Posterior cingulate gyrus (tissue), 11 donors: ENCODE measurements at regions not wholly inside any gene's neighbourhood (a gene's known extent, or its start where the extent isn't known, plus 50 kb on each side); places are given as distances from the start of the nearest gene placed in this dataset.

Source experiments
- DNase-seq, 10 donors: peaks; one replicate each; pipeline versions ENCODE4 v3.0.0 to v3.0.0-alpha.2; 2020 to 2021; ENCODE audit warnings: mixed read lengths in 3 of 10
- intact Hi-C: fragments of 100-400 bp; cut with DNase I; formaldehyde crosslinking; loops from one replicate; pipeline ENCODE4 v1.15.1; 2023

DNA sequence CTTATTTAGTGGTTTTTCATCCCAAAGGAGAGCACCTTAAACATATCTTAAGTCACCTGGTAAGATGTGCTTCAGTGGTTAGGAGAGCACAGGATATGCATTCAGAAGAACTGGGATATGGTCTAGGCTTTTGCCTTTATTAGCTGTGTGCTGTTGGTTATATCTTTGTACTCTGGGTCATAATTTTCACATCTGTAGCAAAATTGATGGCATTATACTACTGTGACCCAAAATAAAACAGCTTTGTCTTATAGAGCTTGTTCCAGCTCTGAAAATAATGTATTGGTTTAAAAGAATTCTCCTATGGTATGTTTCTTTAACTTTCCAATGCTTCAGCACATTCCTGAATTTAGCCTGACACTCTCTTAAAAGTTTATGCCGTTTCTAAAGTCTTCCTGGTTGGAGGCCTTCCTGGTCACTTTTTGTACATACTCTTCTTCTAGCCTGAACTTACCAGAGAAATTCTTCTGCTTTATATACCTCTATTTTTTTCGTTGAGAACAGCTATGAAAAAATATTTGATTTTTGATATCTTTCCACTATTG is 337.1 kb upstream of the MPDZ start:
- intact Hi-C loops: no loop called here
- no peak for DNase-seq

DNA sequence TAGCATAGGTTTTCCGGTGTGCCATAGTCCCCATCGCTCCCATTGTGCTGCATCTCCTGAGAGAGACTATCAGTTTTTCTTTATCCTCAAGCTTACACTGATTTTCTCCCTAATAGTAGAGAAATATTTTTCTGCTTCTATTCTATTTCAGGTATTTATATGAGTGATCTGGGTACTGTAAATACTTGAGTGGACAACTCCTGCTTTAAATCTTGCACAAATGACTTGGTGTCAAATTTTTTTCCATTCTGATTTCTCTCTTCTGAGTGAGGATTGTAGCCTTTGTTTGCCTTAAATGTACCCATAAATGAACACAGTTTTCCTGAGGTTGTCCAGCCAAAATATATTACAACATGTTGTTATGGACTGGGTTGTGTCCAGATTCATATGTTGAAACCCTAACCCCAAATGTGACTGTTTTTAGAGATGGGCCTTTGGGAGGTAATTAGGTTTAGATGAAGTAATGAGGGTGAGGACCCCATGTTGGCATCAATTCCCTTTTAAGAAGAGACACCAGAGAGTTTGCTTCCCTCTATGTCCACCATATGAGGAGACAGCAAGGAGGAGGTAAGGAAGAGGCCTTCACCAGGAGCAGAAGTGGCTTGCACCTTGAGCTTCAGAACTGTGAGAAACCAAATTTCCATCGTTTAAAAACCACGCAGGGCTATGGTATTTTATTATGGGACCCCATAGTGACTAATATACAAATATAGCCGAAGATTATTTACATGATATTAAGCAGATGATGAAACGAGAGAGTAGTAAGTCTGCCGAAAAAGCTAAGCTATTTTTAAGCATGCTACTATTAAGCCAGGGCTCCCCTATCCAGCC is 336.4 kb upstream of the MPDZ start:
- intact Hi-C loops: no loop called here
- no peak for DNase-seq

DNA sequence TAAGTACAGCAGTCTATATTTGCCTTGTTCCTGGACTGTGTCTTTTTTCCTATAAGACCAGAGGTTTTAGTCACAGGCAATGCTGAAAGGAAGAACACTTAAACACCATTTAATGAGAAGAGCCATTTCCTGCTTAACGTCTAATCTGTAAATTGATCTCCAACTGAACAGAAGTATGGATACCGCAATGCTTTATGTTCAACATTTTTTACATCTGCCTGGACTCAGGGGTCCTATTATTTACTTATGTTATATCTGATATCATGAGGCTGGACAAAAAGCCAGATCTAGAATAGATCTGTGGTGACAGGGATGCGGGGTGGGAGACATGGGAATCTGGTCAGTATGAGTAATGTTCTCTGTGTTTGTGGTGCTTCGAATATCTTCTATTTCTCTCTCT is 334.6 kb upstream of the MPDZ start:
- intact Hi-C loops: no loop called here
- no peak for DNase-seq

GRCh38 chr9:13613296-13613695 is 333.8 kb upstream of the MPDZ start:
- no peak for DNase-seq
- intact Hi-C loops: no loop called here

GRCh38 chr9:13608451-13608850 is 329.0 kb upstream of the MPDZ start:
- DNase-seq: no peak
- intact Hi-C loops: no loop called here

- DNase-seq: peak in 1 of 10 donors; percentile 37
- intact Hi-C loops: no loop called here
Observed at GRCh38 chr9:13607481-13608441, 328.3 kb upstream of the MPDZ start.

- no peak for DNase-seq
- intact Hi-C loops: no loop called here
Observed at GRCh38 chr9:13606586-13606985, 327.1 kb upstream of the MPDZ start.

- no peak for DNase-seq
- intact Hi-C loops: no loop called here
Observed at GRCh38 chr9:13603921-13604320, 324.4 kb upstream of the MPDZ start.

DNA sequence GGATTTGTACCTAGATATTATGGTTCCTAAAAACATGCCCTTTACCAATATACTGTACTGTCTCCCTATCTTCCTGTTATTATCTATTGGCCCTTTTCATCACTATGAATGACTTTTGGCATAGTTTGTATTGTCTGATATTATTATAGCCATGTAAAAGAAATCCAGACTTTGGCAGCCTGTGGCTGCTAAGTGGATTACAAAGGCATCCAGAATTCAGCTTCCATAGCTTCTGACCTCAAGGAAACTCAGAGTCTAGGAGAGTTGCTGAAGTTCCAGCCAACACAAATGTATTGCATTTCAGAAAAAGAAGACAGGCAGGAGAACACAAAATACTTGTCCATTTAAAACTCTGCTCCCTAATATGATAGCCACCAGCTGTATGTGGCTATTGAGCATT is 319.2 kb upstream of the MPDZ start:
- DNase-seq: no peak
- intact Hi-C loops: no loop called here

GRCh38 chr9:13597427-13597826 is 317.9 kb upstream of the MPDZ start:
- DNase-seq: no peak
- intact Hi-C loops: no loop called here

DNA sequence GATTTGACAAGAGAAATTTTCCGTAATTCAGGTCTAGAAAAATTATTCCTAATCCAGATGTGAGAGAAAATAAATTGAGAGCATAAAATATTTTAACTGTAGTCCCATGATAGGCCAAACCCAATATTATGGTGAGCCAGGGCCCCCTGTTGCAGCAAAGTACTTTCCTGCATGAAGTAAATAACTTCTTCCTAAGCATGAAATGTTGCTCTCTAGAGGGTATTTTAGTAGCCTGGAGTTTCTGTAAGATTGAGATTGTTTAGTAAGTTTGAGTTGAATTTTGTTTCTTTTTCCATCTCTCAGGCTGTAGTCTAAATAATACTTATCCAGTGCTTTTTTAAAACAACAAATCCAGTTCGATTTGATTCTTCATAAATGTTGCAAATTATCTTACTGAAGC is 317.5 kb upstream of the MPDZ start:
- intact Hi-C loops: no loop called here
- no peak for DNase-seq

- intact Hi-C loops: no loop called here
- DNase-seq: no peak
Observed at GRCh38 chr9:13596383-13596970, 317.0 kb upstream of the MPDZ start.

DNA sequence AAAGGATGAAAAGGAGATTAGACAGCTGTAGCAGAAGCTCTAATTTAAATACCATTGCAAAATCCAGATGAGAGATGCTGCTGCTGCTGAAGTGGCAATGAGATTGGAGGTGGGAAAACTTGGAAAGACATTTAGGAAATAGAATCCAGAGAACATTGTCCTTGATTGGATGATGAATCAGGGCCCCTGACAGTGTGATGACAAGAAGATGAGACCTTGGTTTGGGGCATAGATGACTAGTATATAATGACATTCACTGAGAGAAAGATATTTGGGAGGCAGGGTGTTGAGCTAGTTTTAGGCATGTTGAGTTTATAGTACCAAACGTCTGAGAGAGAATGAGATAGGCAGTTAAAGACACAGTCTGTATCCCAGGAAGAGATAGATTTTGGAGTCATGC is 311.5 kb upstream of the MPDZ start:
- intact Hi-C loops: no loop called here
- no peak for DNase-seq

- no peak for DNase-seq
- intact Hi-C loops: loop anchor here (5.0 kb wide), 1 partner anchor 142 kb away; no protein-coding TSS in a partner anchor
Observed at GRCh38 chr9:13589034-13589737, 309.7 kb upstream of the MPDZ start.

DNA sequence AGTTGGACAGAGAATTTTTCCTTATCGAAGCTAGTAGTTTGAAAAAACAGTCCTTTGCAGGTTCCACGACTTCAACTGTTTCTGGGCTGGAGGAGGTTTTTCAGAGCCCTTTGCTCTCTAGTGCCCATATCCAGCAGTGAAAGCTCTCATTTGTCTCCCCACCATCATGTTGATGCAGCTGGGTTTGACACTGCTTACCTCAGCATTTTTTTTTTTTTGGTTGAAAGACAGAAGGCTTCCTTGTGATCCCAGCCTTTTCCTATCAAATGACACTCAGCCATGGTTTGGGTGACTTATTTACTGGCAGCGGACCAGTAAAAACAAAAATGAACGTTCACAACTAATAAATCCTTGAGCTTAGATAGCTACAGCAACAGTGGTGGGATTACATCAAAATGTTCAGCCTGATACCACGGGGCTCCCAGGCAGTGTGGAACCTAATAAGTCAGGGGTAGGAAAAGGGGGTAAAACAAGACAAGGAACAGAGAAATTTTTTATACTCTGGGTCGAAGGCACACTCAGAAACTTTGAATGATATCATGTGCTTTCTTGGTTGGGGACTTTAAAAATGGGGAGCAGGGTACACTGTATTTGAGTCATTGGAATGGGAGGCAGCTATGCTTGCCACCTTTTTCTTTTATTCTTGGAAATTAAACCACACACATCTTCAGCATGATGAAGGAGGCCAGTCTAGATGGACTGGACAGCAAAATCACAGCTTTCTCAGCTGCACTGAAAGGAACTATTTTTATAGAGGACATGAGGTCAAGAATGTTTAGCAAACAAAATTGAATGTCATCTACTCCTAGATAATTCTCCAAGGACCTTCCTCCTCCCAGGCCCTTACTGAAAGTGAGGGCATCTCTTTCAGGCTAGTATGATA is 308.9 kb upstream of the MPDZ start:
- no peak for DNase-seq
- intact Hi-C loops: loop anchor here (5.0 kb wide), 1 partner anchor 141 kb away; no protein-coding TSS in a partner anchor

- intact Hi-C loops: loop anchor here (5.0 kb wide), 1 partner anchor 140 kb away; no protein-coding TSS in a partner anchor
- peak in 9 of 10 donors; percentile 28 to 89 (median 62) for DNase-seq
Observed at GRCh38 chr9:13587571-13587970, 308.1 kb upstream of the MPDZ start.

GRCh38 chr9:13586587-13587374 is 307.3 kb upstream of the MPDZ start:
- intact Hi-C loops: loop anchor here (5.0 kb wide), 1 partner anchor 139 kb away; no protein-coding TSS in a partner anchor
- no peak for DNase-seq

DNA sequence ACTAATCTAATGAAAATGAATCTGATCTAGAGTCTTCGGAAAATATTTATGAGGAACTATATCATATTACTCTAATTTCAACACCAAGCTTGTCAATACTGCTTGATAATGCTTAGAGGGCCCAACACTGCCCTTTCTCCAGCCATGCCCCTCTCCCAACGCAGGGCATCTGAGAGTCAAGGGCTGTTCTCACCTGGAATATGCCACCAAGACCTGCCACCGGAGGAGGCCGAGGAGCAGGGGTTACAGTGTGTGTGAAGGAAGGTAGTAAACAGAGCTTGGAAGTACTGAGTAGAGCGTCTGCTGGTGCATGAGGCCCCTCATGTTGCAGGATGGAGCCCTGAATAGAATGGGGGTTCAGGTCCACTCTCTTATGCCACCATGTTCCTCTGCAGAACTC is 301.3 kb upstream of the MPDZ start:
- intact Hi-C loops: no loop called here
- DNase-seq: peak in 1 of 10 donors; percentile 56
